HUES6 (cell line): ENCODE measurements at regions not wholly inside any gene's neighbourhood (a gene's known extent, or its start where the extent isn't known, plus 50 kb on each side); places are given as distances from the start of the nearest gene placed in this dataset.

ENCODE experiments used
- H3K27ac ChIP-seq: 2 replicates; pipeline ENCODE4 v1.7.0; 2013; ENCODE audit warnings: low read depth, mild to moderate bottlenecking, low read length, inconsistent platforms
- H3K27me3 ChIP-seq: 2 replicates; pipeline ENCODE4 v1.6.1; 2013; ENCODE audit warnings: low read length; ENCODE audit not compliant: control insufficient read depth, insufficient read depth
- H3K36me3 ChIP-seq: 2 replicates; pipeline ENCODE4 v1.6.1; 2013; ENCODE audit warnings: low read length; ENCODE audit not compliant: control insufficient read depth, insufficient read depth
- H3K4me1 ChIP-seq: 2 replicates; pipeline ENCODE4 v1.6.1; 2013; ENCODE audit warnings: low read length; ENCODE audit not compliant: control insufficient read depth, insufficient read depth
- H3K4me3 ChIP-seq: 2 replicates; pipeline ENCODE4 v1.5.1; 2013; ENCODE audit warnings: low read depth, low read length
- H3K9ac ChIP-seq: one replicate; pipeline ENCODE4 v1.6.1; 2013; ENCODE audit warnings: mild to moderate bottlenecking, low read length
- H3K9me3 ChIP-seq: 2 replicates; pipeline ENCODE4 v1.6.1; 2013; ENCODE audit warnings: low read depth, low read length; ENCODE audit not compliant: control insufficient read depth, insufficient read depth

- no peak overlapping the region for H3K9ac ChIP-seq
- no peak overlapping the region for H3K27ac ChIP-seq
- H3K9me3 ChIP-seq = no peaks in the 10 kb centered on the region
- no peak overlapping the region for H3K4me3 ChIP-seq
- H3K27me3 ChIP-seq = no peaks in the 10 kb centered on the region
- H3K36me3 ChIP-seq = no peaks in the 10 kb centered on the region
- H3K4me1 ChIP-seq = no peaks in the 10 kb centered on the region
Observed at GRCh38 chr16:86158688-86159360, 259.9 kb downstream of the IRF8 start.

GRCh38 chr16:86165479-86165878 is 266.5 kb downstream of the IRF8 start:
- Histone ChIP-seq H3K27me3 (no peaks in the 10 kb centered on the region; the same call in 1 of the 2 replicates), H3K27ac (no peak overlapping the region), H3K4me3 (no peak overlapping the region), H3K9ac (no peak overlapping the region), H3K9me3 (peaks cover 20% of the 10 kb centered on the region), H3K4me1 (no peaks in the 10 kb centered on the region), H3K36me3 (no peaks in the 10 kb centered on the region)

GRCh38 chr16:86166414-86166813 is 267.5 kb downstream of the IRF8 start:
- Histone ChIP-seq H3K27me3 (no peaks in the 10 kb centered on the region; the same call in 1 of the 2 replicates), H3K4me3 (no peak overlapping the region), H3K9me3 (peaks cover 20% of the 10 kb centered on the region), H3K36me3 (no peaks in the 10 kb centered on the region), H3K9ac (no peak overlapping the region), H3K4me1 (no peaks in the 10 kb centered on the region), H3K27ac (no peak overlapping the region)

- H3K4me3 ChIP-seq = no peak overlapping the region
- no peaks in the 10 kb centered on the region; the same call in 1 of the 2 replicates for H3K27me3 ChIP-seq
- no peaks in the 10 kb centered on the region for H3K36me3 ChIP-seq
Observed at GRCh38 chr16:86167061-86167460, 268.1 kb downstream of the IRF8 start.

GRCh38 chr16:86170720-86171119 is 271.8 kb downstream of the IRF8 start:
- H3K27ac ChIP-seq = no peak overlapping the region
- H3K4me1 ChIP-seq = no peaks in the 10 kb centered on the region
- no peak overlapping the region for H3K4me3 ChIP-seq
- H3K36me3 ChIP-seq = no peaks in the 10 kb centered on the region
- no peak overlapping the region for H3K9ac ChIP-seq
- H3K9me3 ChIP-seq = peaks cover 10% of the 10 kb centered on the region
- peaks cover 23% of the 10 kb centered on the region; the same call in 1 of the 2 replicates for H3K27me3 ChIP-seq

More at GRCh38 chr16:86167061-86167460, 268.1 kb downstream of the IRF8 start:
- Histone ChIP-seq H3K4me1 (no peaks in the 10 kb centered on the region), H3K9ac (no peak overlapping the region), H3K27ac (no peak overlapping the region), H3K9me3 (peaks cover 20% of the 10 kb centered on the region)

- Histone ChIP-seq H3K36me3 (no peaks in the 10 kb centered on the region), H3K27me3 (peaks cover 23% of the 10 kb centered on the region; the same call in 1 of the 2 replicates), H3K4me1 (no peaks in the 10 kb centered on the region), H3K9me3 (peaks cover 5% of the 10 kb centered on the region; the same call in 1 of the 2 replicates), H3K27ac (no peak overlapping the region), H3K9ac (no peak overlapping the region), H3K4me3 (no peak overlapping the region)
Observed at GRCh38 chr16:86171329-86171728, 272.4 kb downstream of the IRF8 start.

- H3K36me3 ChIP-seq = no peaks in the 10 kb centered on the region
- peaks cover 23% of the 10 kb centered on the region; the same call in 1 of the 2 replicates for H3K27me3 ChIP-seq
- H3K4me3 ChIP-seq = no peak overlapping the region
- no peak overlapping the region for H3K9ac ChIP-seq
- H3K4me1 ChIP-seq = no peaks in the 10 kb centered on the region
- H3K27ac ChIP-seq = no peak overlapping the region
- H3K9me3 ChIP-seq = no peaks in the 10 kb centered on the region
Observed at GRCh38 chr16:86175816-86176215, 276.9 kb downstream of the IRF8 start.

GRCh38 chr16:86176462-86176861 is 277.5 kb downstream of the IRF8 start:
- Histone ChIP-seq H3K9ac (no peak overlapping the region), H3K27ac (no peak overlapping the region), H3K9me3 (no peaks in the 10 kb centered on the region), H3K27me3 (peaks cover 23% of the 10 kb centered on the region; the same call in 1 of the 2 replicates), H3K4me1 (no peaks in the 10 kb centered on the region), H3K36me3 (no peaks in the 10 kb centered on the region), H3K4me3 (no peak overlapping the region)

- no peaks in the 10 kb centered on the region for H3K36me3 ChIP-seq
- no peak overlapping the region for H3K9ac ChIP-seq
- no peaks in the 10 kb centered on the region; the same call in 1 of the 2 replicates for H3K27me3 ChIP-seq
- H3K4me1 ChIP-seq = no peaks in the 10 kb centered on the region
- H3K4me3 ChIP-seq = no peak overlapping the region
- H3K27ac ChIP-seq = no peak overlapping the region
- H3K9me3 ChIP-seq = no peaks in the 10 kb centered on the region
Observed at GRCh38 chr16:86180244-86180643, 281.3 kb downstream of the IRF8 start.

- H3K4me3 ChIP-seq = no peak overlapping the region
- H3K36me3 ChIP-seq = no peaks in the 10 kb centered on the region
- no peaks in the 10 kb centered on the region for H3K9me3 ChIP-seq
- H3K27ac ChIP-seq = no peak overlapping the region
- H3K4me1 ChIP-seq = no peaks in the 10 kb centered on the region
- H3K9ac ChIP-seq = no peak overlapping the region
- no peaks in the 10 kb centered on the region; the same call in 1 of the 2 replicates for H3K27me3 ChIP-seq
Observed at GRCh38 chr16:86180780-86181179, 281.8 kb downstream of the IRF8 start.

- Histone ChIP-seq H3K4me3 (no peak overlapping the region), H3K27ac (no peak overlapping the region), H3K9me3 (no peaks in the 10 kb centered on the region), H3K4me1 (no peaks in the 10 kb centered on the region), H3K9ac (no peak overlapping the region), H3K36me3 (no peaks in the 10 kb centered on the region), H3K27me3 (no peaks in the 10 kb centered on the region; the same call in 1 of the 2 replicates)
Observed at GRCh38 chr16:86181526-86181925, 282.6 kb downstream of the IRF8 start.
